CD14-positive monocyte (primary cell): ENCODE measurements at regions not wholly inside any gene's neighbourhood (a gene's known extent, or its start where the extent isn't known, plus 50 kb on each side); places are given as distances from the start of the nearest gene placed in this dataset.

Experiments
- DNase-seq, 3 donors: peaks; one replicate each; pipeline ENCODE4 v3.0.0-alpha.2; 2011 to 2022
- H2AFZ ChIP-seq: 2 replicates; pipeline ENCODE4 v1.6.0; 2012; ENCODE audit warnings: mild to moderate bottlenecking, low read depth, low read length, inconsistent platforms; ENCODE audit not compliant: insufficient read depth, poor library complexity, severe bottlenecking
- H3K27ac ChIP-seq, 2 donors: 1 replicate in 1 of 2; 2 replicates in 1 of 2; pipeline ENCODE4 v1.5.1; 2012 to 2013; ENCODE audit warnings: low read length in 2 of 2, control low read depth in 1 of 2, inconsistent platforms in 1 of 2, low read depth in 1 of 2, mild to moderate bottlenecking in 1 of 2
- H3K27me3 ChIP-seq, 2 donors: one replicate each; pipeline versions ENCODE4 v1.6.0 to v1.6.1; 2011 to 2013; ENCODE audit warnings: low read length in 2 of 2; ENCODE audit not compliant: control insufficient read depth in 2 of 2, insufficient read depth in 2 of 2
- H3K36me3 ChIP-seq, 2 donors: replicated peaks in 1 of 2; 1 replicate in 1 of 2; 2 replicates in 1 of 2; pipeline versions ENCODE4 v1.5.1 to v1.6.1; 2012 to 2013; ENCODE audit warnings: low read length in 2 of 2, control low read depth in 1 of 2, inconsistent platforms in 1 of 2, mild to moderate bottlenecking in 1 of 2; ENCODE audit not compliant: insufficient read depth in 2 of 2, control insufficient read depth in 1 of 2
- H3K4me1 ChIP-seq, 2 donors: 1 replicate in 1 of 2; 2 replicates in 1 of 2; pipeline versions ENCODE4 v1.5.1 to v1.6.1; 2012 to 2013; ENCODE audit warnings: low read length in 2 of 2, control low read depth in 1 of 2, inconsistent platforms in 1 of 2, mild to moderate bottlenecking in 1 of 2, moderate library complexity in 1 of 2; ENCODE audit not compliant: insufficient read depth in 2 of 2, control insufficient read depth in 1 of 2
- H3K4me2 ChIP-seq: replicated peaks from 2 replicates; pipeline ENCODE3; 2012; ENCODE audit warnings: low read length, moderate library complexity, mild to moderate bottlenecking; ENCODE audit not compliant: poor library complexity, severe bottlenecking; ENCODE audit errors: extremely low read depth
- H3K4me3 ChIP-seq, 3 experiments: fragments of 200-600 bp in 1 of 3; sonication (generic) in 1 of 3; replicated peaks in 1 of 3; 1 replicate in 2 of 3; 2 replicates in 1 of 3; pipeline ENCODE4 v1.5.1; 2011 to 2013; ENCODE audit warnings: low read length in 3 of 3, mild to moderate bottlenecking in 3 of 3, control low read depth in 2 of 3, low read depth in 2 of 3, inconsistent platforms in 1 of 3, moderate library complexity in 1 of 3
- H3K79me2 ChIP-seq: 2 replicates; pipeline ENCODE4 v1.6.0; 2012; ENCODE audit warnings: mild to moderate bottlenecking, control low read depth, inconsistent platforms, low read length, moderate library complexity; ENCODE audit not compliant: insufficient read depth
- H3K9ac ChIP-seq: 2 replicates; pipeline ENCODE4 v1.6.0; 2017; ENCODE audit warnings: low read length, mild to moderate bottlenecking; ENCODE audit not compliant: insufficient read depth, poor library complexity, severe bottlenecking
- H3K9me3 ChIP-seq, 2 donors: replicated peaks in 1 of 2; 1 replicate in 1 of 2; 2 replicates in 1 of 2; pipeline versions ENCODE4 v1.5.1 to v1.6.1; 2012 to 2013; ENCODE audit warnings: low read length in 2 of 2, control low read depth in 1 of 2; ENCODE audit not compliant: control insufficient read depth in 1 of 2, insufficient read depth in 1 of 2
- H4K20me1 ChIP-seq: 2 replicates; pipeline ENCODE4 v1.6.0; 2012; ENCODE audit warnings: mild to moderate bottlenecking, low read length, control low read depth, moderate library complexity; ENCODE audit not compliant: insufficient read depth
- H3K27ac Mint-ChIP-seq, 7 donors: one replicate each; pipeline ENCODE4 v1.8.0; 2020; ENCODE audit warnings: mild to moderate bottlenecking in 7 of 7, mixed read lengths in 7 of 7, moderate library complexity in 6 of 7, inconsistent platforms in 2 of 7
- H3K27me3 Mint-ChIP-seq, 3 donors: one replicate each; pipeline ENCODE4 v1.8.0; 2021 to 2022; ENCODE audit warnings: low read depth in 3 of 3, mild to moderate bottlenecking in 3 of 3, mixed read lengths in 3 of 3, moderate library complexity in 3 of 3, inconsistent platforms in 1 of 3
- H3K36me3 Mint-ChIP-seq, 2 donors: one replicate each; pipeline ENCODE4 v1.8.0; 2020; ENCODE audit warnings: mixed read lengths in 2 of 2, inconsistent platforms in 1 of 2, mild to moderate bottlenecking in 1 of 2
- H3K4me1 Mint-ChIP-seq: one replicate; pipeline ENCODE4 v1.8.0; 2020; ENCODE audit warnings: mild to moderate bottlenecking, mixed read lengths
- H3K4me3 Mint-ChIP-seq, 2 donors: one replicate each; pipeline ENCODE4 v1.8.0; 2020; ENCODE audit warnings: mild to moderate bottlenecking in 2 of 2, mixed read lengths in 2 of 2, moderate library complexity in 1 of 2
- H3K9me3 Mint-ChIP-seq, 7 donors: one replicate each; pipeline ENCODE4 v1.8.0; 2020 to 2022; ENCODE audit warnings: mixed read lengths in 7 of 7, mild to moderate bottlenecking in 6 of 7, moderate library complexity in 6 of 7, inconsistent platforms in 2 of 7
- WGBS: methylation state at CpG from one replicate; pipeline ENCODE4 v1.1.5; 2013; ENCODE audit warnings: missing lambda C conversion rate; ENCODE audit not compliant: insufficient coverage; 5-methylcytosine and 5-hydroxymethylcytosine counted together
- intact Hi-C, 2 donors: fragments of 100-400 bp; cut with micrococcal nuclease; formaldehyde crosslinking; loops; one replicate each; pipeline versions ENCODE4 v1.15.0 to v1.15.1; 2023
- TF ChIP-seq, protein P1 (sequence below): fragments of 200-600 bp; IDR thresholded peaks from one replicate; pipeline ENCODE4 v1.8.0; 2022; ENCODE audit warnings: antibody characterized with exemption, mild to moderate bottlenecking

GRCh38 chr12:41719214-41719613, 425.5 kb downstream of the GXYLT1 start:
- H3K4me3 Mint-ChIP-seq, result no peak overlapping the region
- Histone ChIP-seq H4K20me1 (no peaks in the 10 kb centered on the region), H2AFZ (no peak overlapping the region), H3K4me3 (no peak overlapping the region), H3K9ac (no peak overlapping the region), H3K36me3 (no peaks in the 10 kb centered on the region), H3K9me3 (no peaks in the 10 kb centered on the region), H3K79me2 (no peaks in the 10 kb centered on the region), H3K4me2 (no peak overlapping the region), H3K4me1 (no peaks in the 10 kb centered on the region), H3K27me3 (no peaks in the 10 kb centered on the region), H3K27ac (no peak overlapping the region)
- peaks cover 2% of the 10 kb centered on the region for H3K4me1 Mint-ChIP-seq
- no peaks in the 10 kb centered on the region for H3K27me3 Mint-ChIP-seq
- peaks cover 0 to 4% (median 0%) of the 10 kb centered on the region in 7 donors for H3K9me3 Mint-ChIP-seq
- no CpG with 5 or more reads among the region's 3 CpGs for WGBS
- DNase-seq, result no peak
- intact Hi-C loops, result no loop called here
- H3K27ac Mint-ChIP-seq, result no peak overlapping the region
- TF ChIP-seq, protein P1, sequence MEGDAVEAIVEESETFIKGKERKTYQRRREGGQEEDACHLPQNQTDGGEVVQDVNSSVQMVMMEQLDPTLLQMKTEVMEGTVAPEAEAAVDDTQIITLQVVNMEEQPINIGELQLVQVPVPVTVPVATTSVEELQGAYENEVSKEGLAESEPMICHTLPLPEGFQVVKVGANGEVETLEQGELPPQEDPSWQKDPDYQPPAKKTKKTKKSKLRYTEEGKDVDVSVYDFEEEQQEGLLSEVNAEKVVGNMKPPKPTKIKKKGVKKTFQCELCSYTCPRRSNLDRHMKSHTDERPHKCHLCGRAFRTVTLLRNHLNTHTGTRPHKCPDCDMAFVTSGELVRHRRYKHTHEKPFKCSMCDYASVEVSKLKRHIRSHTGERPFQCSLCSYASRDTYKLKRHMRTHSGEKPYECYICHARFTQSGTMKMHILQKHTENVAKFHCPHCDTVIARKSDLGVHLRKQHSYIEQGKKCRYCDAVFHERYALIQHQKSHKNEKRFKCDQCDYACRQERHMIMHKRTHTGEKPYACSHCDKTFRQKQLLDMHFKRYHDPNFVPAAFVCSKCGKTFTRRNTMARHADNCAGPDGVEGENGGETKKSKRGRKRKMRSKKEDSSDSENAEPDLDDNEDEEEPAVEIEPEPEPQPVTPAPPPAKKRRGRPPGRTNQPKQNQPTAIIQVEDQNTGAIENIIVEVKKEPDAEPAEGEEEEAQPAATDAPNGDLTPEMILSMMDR, result no peak
- no peaks in the 10 kb centered on the region for H3K36me3 Mint-ChIP-seq

DNA sequence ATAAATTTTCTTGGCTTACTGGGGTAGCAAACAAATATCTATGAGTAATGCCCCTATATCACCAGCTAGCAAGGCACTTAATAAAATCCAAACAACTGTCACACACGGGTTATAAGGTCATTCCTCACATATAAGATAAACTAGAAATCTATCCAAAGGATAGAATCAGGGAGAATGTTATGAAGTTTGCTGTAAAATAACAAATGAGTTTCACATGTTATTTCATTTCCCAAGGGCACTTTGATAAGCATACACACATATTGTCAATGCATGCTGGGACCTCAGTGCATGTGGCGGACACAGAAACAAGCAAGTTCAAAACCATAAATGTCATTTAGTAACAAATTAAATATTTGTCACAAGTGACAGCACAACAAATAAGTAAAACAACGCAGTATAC, 429.4 kb downstream of the GXYLT1 start:
- no CpG with 5 or more reads among the region's 3 CpGs for WGBS

More for the DNA sequence above, 429.4 kb downstream of the GXYLT1 start:
- intact Hi-C loops, result no loop called here
- Histone ChIP-seq H3K27me3 (no peaks in the 10 kb centered on the region), H2AFZ (no peak overlapping the region), H3K36me3 (no peaks in the 10 kb centered on the region), H3K4me2 (no peak overlapping the region), H3K79me2 (no peaks in the 10 kb centered on the region), H3K27ac (no peak overlapping the region), H4K20me1 (no peaks in the 10 kb centered on the region), H3K4me3 (no peak overlapping the region), H3K9ac (no peak overlapping the region), H3K9me3 (no peaks in the 10 kb centered on the region), H3K4me1 (no peaks in the 10 kb centered on the region)
- DNase-seq, result no peak
- no peak overlapping the region for H3K27ac Mint-ChIP-seq
- H3K4me1 Mint-ChIP-seq, result no peaks in the 10 kb centered on the region
- TF ChIP-seq, protein P1, result no peak
- no peaks in the 10 kb centered on the region for H3K27me3 Mint-ChIP-seq
- no peak overlapping the region for H3K4me3 Mint-ChIP-seq
- H3K36me3 Mint-ChIP-seq, result no peaks in the 10 kb centered on the region
- H3K9me3 Mint-ChIP-seq, result peaks cover 0 to 2% (median 0%) of the 10 kb centered on the region in 7 donors
